CD4-positive, alpha-beta T cell (primary cell): ENCODE measurements at regions not wholly inside any gene's neighbourhood (a gene's known extent, or its start where the extent isn't known, plus 50 kb on each side); places are given as distances from the start of the nearest gene placed in this dataset.

Source experiments
- ATAC-seq: fragments of 200-7000 bp; cut with Tn5 transposase; one replicate; pipeline ENCODE4 v1.10.0; 2022; ENCODE audit warnings: mild to moderate bottlenecking; ENCODE audit not compliant: poor library complexity
- CTCF ChIA-PET: fragments of 350-600 bp; sonication (Branson Sonifier 250); formaldehyde crosslinking; loops from one replicate; lab custom pipeline; 2021; ENCODE audit warnings: antibody characterized with exemption, inconsistent platforms; lab: Charles Lee
- POLR2A ChIA-PET: fragments of 350-600 bp; sonication (Branson Sonifier 250); formaldehyde crosslinking; loops from one replicate; lab custom pipeline; 2021; ENCODE audit warnings: antibody characterized with exemption, inconsistent platforms; lab: Charles Lee
- DNase-seq, 14 experiments: peaks; one replicate each; pipeline ENCODE4 v3.0.0-alpha.2; 2013 to 2020; ENCODE audit warnings: mixed read lengths in 2 of 14
- H3K27ac ChIP-seq, 2 donors: one replicate each; pipeline versions ENCODE4 v1.5.1 to v1.7.0; 2013; ENCODE audit warnings: low read length in 2 of 2, low read depth in 1 of 2, mild to moderate bottlenecking in 1 of 2
- H3K27me3 ChIP-seq, 2 experiments: 1 replicate in 1 of 2; 2 replicates in 1 of 2; pipeline versions ENCODE4 v1.6.1 to v1.7.0; 2013; ENCODE audit warnings: low read length in 2 of 2, control low read depth in 1 of 2, mild to moderate bottlenecking in 1 of 2, moderate library complexity in 1 of 2; ENCODE audit not compliant: insufficient read depth in 2 of 2, control insufficient read depth in 1 of 2
- H3K36me3 ChIP-seq: one replicate; pipeline ENCODE4 v1.6.1; 2013; ENCODE audit warnings: low read length, control low read depth; ENCODE audit not compliant: insufficient read depth
- H3K4me1 ChIP-seq: one replicate; pipeline ENCODE4 v1.6.1; 2013; ENCODE audit warnings: low read length, control low read depth; ENCODE audit not compliant: insufficient read depth
- H3K4me3 ChIP-seq: one replicate; pipeline ENCODE4 v1.5.1; 2013; ENCODE audit warnings: mild to moderate bottlenecking, low read length, moderate library complexity
- H3K9me3 ChIP-seq, 2 experiments: 1 replicate in 1 of 2; 2 replicates in 1 of 2; pipeline versions ENCODE4 v1.6.1 to v1.7.0; 2013; ENCODE audit warnings: low read length in 2 of 2, mild to moderate bottlenecking in 2 of 2, control low read depth in 1 of 2, moderate library complexity in 1 of 2; ENCODE audit not compliant: control insufficient read depth in 1 of 2, insufficient read depth in 1 of 2
- H3K27ac Mint-ChIP-seq: one replicate; pipeline ENCODE4 v1.8.0; 2020; ENCODE audit warnings: mixed read lengths
- H3K27me3 Mint-ChIP-seq: one replicate; pipeline ENCODE4 v1.8.0; 2021; ENCODE audit warnings: mixed read lengths
- H3K36me3 Mint-ChIP-seq: one replicate; pipeline ENCODE4 v1.8.0; 2021; ENCODE audit warnings: low read depth, mixed read lengths
- H3K4me1 Mint-ChIP-seq: one replicate; pipeline ENCODE4 v1.8.0; 2021; ENCODE audit warnings: low read depth, mixed read lengths
- H3K4me3 Mint-ChIP-seq: one replicate; pipeline ENCODE4 v1.8.0; 2020; ENCODE audit warnings: mild to moderate bottlenecking, mixed read lengths
- H3K9me3 Mint-ChIP-seq: one replicate; pipeline ENCODE4 v1.8.0; 2020; ENCODE audit warnings: mixed read lengths
- intact Hi-C, 2 experiments: fragments of 100-400 bp; cut with DNase I in 1 of 2; cut with micrococcal nuclease in 1 of 2; formaldehyde crosslinking; loops; one replicate each; pipeline versions ENCODE4 v1.15.1 to v1.9.0; 2023 to 2025; cut with DNase I, micrococcal nuclease
- TF ChIP-seq, protein P1 (sequence below): fragments of 200-600 bp; IDR thresholded peaks from one replicate; pipeline ENCODE4 v1.8.0; 2022; ENCODE audit warnings: antibody characterized with exemption, mild to moderate bottlenecking

DNA sequence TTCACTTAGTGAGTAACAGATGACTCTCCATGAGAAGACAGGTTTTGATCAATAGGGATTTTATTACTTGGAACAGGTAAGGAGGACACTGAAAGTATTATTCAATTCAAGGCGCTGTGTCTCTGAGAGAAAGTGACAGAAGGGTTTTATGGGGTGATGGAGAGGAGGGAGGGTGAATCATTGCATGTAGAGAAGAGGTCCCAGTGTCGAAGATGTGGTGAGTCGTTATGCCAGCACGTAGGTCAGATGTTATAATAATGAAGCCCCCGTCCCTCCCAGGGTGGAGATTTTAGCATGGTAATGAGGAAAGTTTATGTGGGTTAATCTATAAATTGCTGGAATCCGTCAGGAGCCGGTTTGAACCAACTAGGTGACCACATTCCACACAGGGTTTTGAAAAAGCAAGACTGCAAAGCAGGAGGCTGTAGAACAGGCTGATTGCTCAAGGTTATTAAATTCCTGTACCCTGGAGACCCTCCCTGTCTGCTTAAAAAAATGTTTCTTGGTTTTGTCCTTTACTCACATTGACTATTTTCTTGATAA, 586.4 kb upstream of the TMPRSS15 start:
- Mint-ChIP-seq H3K4me3 (no peak overlapping the region), H3K36me3 (no peaks in the 10 kb centered on the region), H3K4me1 (no peaks in the 10 kb centered on the region), H3K9me3 (peaks cover 6% of the 10 kb centered on the region), H3K27me3 (no peaks in the 10 kb centered on the region), H3K27ac (no peak overlapping the region)
- Histone ChIP-seq H3K36me3 (no peaks in the 10 kb centered on the region), H3K27me3 (no peaks in the 10 kb centered on the region), H3K4me1 (no peaks in the 10 kb centered on the region), H3K27ac (no peak overlapping the region), H3K4me3 (no peak overlapping the region), H3K9me3 (peaks cover 9 to 23% of the 10 kb centered on the region in 2 experiments)
- ATAC-seq = no peak
- CTCF ChIA-PET = no interaction called here
- DNase-seq = no peak
- intact Hi-C loops = no loop called here
- TF ChIP-seq, protein P1, sequence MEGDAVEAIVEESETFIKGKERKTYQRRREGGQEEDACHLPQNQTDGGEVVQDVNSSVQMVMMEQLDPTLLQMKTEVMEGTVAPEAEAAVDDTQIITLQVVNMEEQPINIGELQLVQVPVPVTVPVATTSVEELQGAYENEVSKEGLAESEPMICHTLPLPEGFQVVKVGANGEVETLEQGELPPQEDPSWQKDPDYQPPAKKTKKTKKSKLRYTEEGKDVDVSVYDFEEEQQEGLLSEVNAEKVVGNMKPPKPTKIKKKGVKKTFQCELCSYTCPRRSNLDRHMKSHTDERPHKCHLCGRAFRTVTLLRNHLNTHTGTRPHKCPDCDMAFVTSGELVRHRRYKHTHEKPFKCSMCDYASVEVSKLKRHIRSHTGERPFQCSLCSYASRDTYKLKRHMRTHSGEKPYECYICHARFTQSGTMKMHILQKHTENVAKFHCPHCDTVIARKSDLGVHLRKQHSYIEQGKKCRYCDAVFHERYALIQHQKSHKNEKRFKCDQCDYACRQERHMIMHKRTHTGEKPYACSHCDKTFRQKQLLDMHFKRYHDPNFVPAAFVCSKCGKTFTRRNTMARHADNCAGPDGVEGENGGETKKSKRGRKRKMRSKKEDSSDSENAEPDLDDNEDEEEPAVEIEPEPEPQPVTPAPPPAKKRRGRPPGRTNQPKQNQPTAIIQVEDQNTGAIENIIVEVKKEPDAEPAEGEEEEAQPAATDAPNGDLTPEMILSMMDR = no peak
- POLR2A ChIA-PET = no interaction called here

DNA sequence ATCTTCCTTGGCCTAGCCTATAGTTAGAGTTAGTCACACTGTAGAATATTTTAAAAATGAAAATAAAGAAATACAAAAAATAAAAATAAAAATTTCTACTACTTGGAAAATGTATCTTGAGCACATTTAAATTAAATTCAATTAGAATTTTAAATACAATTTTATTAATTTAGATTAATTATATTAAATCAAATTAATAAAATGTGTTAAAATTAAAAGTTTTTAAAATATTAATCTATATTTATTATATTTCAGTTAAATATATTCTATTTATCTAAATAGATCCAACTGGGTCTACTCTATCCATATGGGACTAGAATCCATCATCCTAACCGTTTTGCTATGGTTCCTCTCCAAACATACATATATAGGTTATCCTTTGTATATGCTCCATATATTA, 588.3 kb upstream of the TMPRSS15 start:
- peaks cover 6% of the 10 kb centered on the region for H3K9me3 Mint-ChIP-seq
- ATAC-seq = no peak
- CTCF ChIA-PET = no interaction called here
- H3K27me3 Mint-ChIP-seq = no peaks in the 10 kb centered on the region
- Histone ChIP-seq H3K4me1 (no peaks in the 10 kb centered on the region), H3K9me3 (peaks cover 9 to 22% of the 10 kb centered on the region in 2 experiments), H3K4me3 (no peak overlapping the region), H3K27me3 (no peaks in the 10 kb centered on the region), H3K27ac (no peak overlapping the region), H3K36me3 (no peaks in the 10 kb centered on the region)
- no peak overlapping the region for H3K4me3 Mint-ChIP-seq
- POLR2A ChIA-PET = no interaction called here
- intact Hi-C loops = no loop called here
- no peaks in the 10 kb centered on the region for H3K36me3 Mint-ChIP-seq
- TF ChIP-seq, protein P1 = no peak
- H3K27ac Mint-ChIP-seq = no peak overlapping the region
- no peaks in the 10 kb centered on the region for H3K4me1 Mint-ChIP-seq
- DNase-seq = no peak

DNA sequence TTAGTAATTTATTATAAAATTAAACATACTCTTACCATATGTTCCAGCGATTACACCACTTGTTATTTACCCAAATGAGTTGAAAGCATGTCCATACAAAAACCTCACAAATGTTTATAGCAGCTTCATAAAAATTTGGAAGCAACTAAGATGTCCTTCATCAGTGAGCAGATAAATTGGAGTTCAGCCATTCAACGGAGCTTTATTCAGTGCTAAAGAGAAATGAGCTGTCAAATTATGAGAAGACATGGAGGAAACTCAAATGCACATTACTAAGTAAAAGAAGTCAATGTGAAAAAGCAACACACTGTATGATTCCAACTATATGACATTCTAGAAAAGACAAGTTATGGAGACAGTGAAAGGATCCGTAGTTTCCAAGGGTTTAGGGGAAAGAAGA, 606.7 kb upstream of the TMPRSS15 start:
- no peak overlapping the region for H3K4me3 Mint-ChIP-seq
- H3K27me3 ChIP-seq = no peaks in the 10 kb centered on the region
- H3K27me3 Mint-ChIP-seq = no peaks in the 10 kb centered on the region
- no peak overlapping the region for H3K27ac ChIP-seq
- H3K27ac Mint-ChIP-seq = no peak overlapping the region
- TF ChIP-seq, protein P1 = no peak
- H3K36me3 Mint-ChIP-seq = no peaks in the 10 kb centered on the region
- no peak overlapping the region for H3K4me3 ChIP-seq
- CTCF ChIA-PET = no interaction called here
- H3K9me3 Mint-ChIP-seq = peaks cover 15% of the 10 kb centered on the region
- DNase-seq (no peak), ATAC-seq (no peak)
- H3K4me1 Mint-ChIP-seq = no peaks in the 10 kb centered on the region
- H3K9me3 ChIP-seq = no peaks in the 10 kb centered on the region
- intact Hi-C loops = no loop called here
- H3K4me1 ChIP-seq = no peaks in the 10 kb centered on the region
- POLR2A ChIA-PET = no interaction called here
- no peaks in the 10 kb centered on the region for H3K36me3 ChIP-seq
